ENCODE measurements at regions not wholly inside any gene's neighbourhood (a gene's known extent, or its start where the extent isn't known, plus 50 kb on each side); places are given as distances from the start of the nearest gene placed in this dataset.

GRCh38 chr1:31116022-31116421 is 50.5 kb upstream of the PUM1 start:
- TF ChIP-seq YY1 (IDR thresholded peaks at IDR 0.05; ENCODE audit: insufficient read depth, insufficient read length), result no peak
- TF ChIP-seq ZNF274 (IDR thresholded peaks at IDR 0.05; ENCODE audit: low read depth, low read length), result no peak
- TF ChIP-seq SUZ12 (IDR thresholded peaks at IDR 0.05; ENCODE audit: extremely low read depth, insufficient read depth, insufficient read length), result no peak
